RWPE1 (cell line): ENCODE measurements at regions not wholly inside any gene's neighbourhood (a gene's known extent, or its start where the extent isn't known, plus 50 kb on each side); places are given as distances from the start of the nearest gene placed in this dataset.
"Not testable (repeated sequence)": the region's sequence is repeated elsewhere in the genome, so short reads cannot be mapped to it uniquely, and the experiment has no call there.

ENCODE experiments used
- CTCF ChIA-PET: fragments of 350-600 bp; sonication (Branson Sonifier 250); formaldehyde crosslinking; extraction: SDS; loops from one replicate; lab custom pipeline; 2021; lab: Yijun Ruan, JAX
- POLR2A ChIA-PET: fragments of 400-600 bp; formaldehyde crosslinking; extraction: SDS; loops from one replicate; lab custom pipeline; 2020; ENCODE audit warnings: antibody characterized with exemption; ENCODE audit not compliant: low non-redundant PET; lab: Yijun Ruan, JAX
- DNase-seq: peaks from one replicate; pipeline ENCODE4 v3.0.0; 2012; ENCODE audit warnings: low spot score
- H3K27ac ChIP-seq: fragments of 450-650 bp; 2 replicates; pipeline ENCODE4 v1.5.1; 2017
- CTCF ChIP-seq: fragments of 450-650 bp; conservative IDR thresholded peaks from 2 replicates; pipeline ENCODE4 v1.5.1; 2017; ENCODE audit warnings: low read depth, mild to moderate bottlenecking

- ChIA-PET POLR2A (no interaction called here), CTCF (interaction anchor here (0.6 kb wide), 1 partner anchor 440 kb away, joined by 3 read pairs; no protein-coding TSS in a partner anchor)
- DNase-seq, result no peak
- H3K27ac ChIP-seq, result no peak overlapping the region
- TF ChIP-seq CTCF, result no peak
Observed at GRCh38 chr10:76618641-76619040, 1019.0 kb downstream of the KCNMA1 start.

- H3K27ac ChIP-seq, result no peak overlapping the region
- CTCF ChIA-PET, result interaction anchor here (0.6 kb wide), 2 partner anchors 152 to 440 kb away, joined by 3 read pairs; no protein-coding TSS in a partner anchor
- TF ChIP-seq CTCF, result no peak
- no peak for DNase-seq
- POLR2A ChIA-PET, result no interaction called here
Observed at GRCh38 chr10:76618171-76618570, 1019.4 kb downstream of the KCNMA1 start.

GRCh38 chr10:76616666-76617065 is 1020.9 kb downstream of the KCNMA1 start:
- POLR2A ChIA-PET, CTCF ChIA-PET, DNase-seq, H3K27ac ChIP-seq: not testable (repeated sequence)

GRCh38 chr10:76615049-76615448 is 1022.6 kb downstream of the KCNMA1 start:
- ChIA-PET POLR2A (no interaction called here), CTCF (no interaction called here)
- no peak for DNase-seq
- H3K27ac ChIP-seq, result no peak overlapping the region
- no peak for TF ChIP-seq CTCF
